ENCODE measurements at regions not wholly inside any gene's neighbourhood (a gene's known extent, or its start where the extent isn't known, plus 50 kb on each side); places are given as distances from the start of the nearest gene placed in this dataset.
"Not testable (repeated sequence)": the region's sequence is repeated elsewhere in the genome, so short reads cannot be mapped to it uniquely, and the experiment has no call there.

DNA sequence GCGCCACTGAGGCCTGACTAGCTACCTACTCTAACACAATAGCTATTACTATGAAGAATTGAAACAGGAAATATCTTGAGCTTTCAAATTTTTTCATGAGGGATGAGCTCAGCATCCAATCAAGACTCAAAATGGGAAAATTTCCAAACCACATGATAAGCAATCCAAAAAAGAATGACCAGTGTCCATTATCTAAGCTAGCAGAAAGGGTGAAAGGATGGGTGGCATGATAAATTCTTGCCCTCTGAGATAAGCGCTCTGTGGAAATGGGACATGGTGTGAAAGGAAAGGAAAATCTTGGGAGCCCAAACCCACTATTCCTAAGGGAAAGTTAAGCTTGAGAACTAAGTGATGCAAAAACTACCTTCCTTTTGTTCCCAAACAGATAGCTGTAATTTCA lies 170.2 kb upstream of the NREP start:
- intact Hi-C loops (cut with DNase I; ENCODE audit: low total_unique reads), result no loop called here

DNA sequence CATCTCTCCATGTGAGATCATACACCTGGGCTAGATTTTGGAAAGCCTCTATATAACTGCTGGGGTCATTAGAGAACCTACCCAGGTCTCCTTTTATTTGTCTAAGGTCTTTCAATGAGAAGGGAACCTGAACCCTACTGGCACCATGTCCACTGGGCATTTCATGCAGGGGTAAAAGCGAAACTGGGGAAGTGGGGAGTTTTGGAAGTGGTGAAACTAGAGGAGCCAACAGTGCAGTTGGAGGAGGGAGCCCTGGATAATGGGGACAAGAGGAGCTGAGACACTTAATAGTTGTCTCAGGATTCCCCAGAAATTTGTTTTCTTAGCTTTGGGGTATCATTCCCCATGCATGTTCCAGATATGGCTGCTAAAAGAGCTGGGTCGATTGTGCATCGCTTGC lies 169.0 kb upstream of the NREP start:
- Histone ChIP-seq H3K27ac (no peak overlapping the region), H3K4me3 (no peak overlapping the region), H3K36me3 (ENCODE audit: low read depth, missing control alignments) (no peaks in the 10 kb centered on the region), H3K27me3 (no peaks in the 10 kb centered on the region), H3K9me3 (no peaks in the 10 kb centered on the region), H3K4me1 (no peaks in the 10 kb centered on the region)
- DNase-seq, result no peak
- 91 to 95% methylated on average over 3 of the region's 3 CpGs for WGBS, 2 donors
- intact Hi-C loops (cut with DNase I; ENCODE audit: low total_unique reads), result no loop called here
- no peak for TF ChIP-seq POLR2A (IDR thresholded peaks at IDR 0.05)
- TF ChIP-seq, protein P1, sequence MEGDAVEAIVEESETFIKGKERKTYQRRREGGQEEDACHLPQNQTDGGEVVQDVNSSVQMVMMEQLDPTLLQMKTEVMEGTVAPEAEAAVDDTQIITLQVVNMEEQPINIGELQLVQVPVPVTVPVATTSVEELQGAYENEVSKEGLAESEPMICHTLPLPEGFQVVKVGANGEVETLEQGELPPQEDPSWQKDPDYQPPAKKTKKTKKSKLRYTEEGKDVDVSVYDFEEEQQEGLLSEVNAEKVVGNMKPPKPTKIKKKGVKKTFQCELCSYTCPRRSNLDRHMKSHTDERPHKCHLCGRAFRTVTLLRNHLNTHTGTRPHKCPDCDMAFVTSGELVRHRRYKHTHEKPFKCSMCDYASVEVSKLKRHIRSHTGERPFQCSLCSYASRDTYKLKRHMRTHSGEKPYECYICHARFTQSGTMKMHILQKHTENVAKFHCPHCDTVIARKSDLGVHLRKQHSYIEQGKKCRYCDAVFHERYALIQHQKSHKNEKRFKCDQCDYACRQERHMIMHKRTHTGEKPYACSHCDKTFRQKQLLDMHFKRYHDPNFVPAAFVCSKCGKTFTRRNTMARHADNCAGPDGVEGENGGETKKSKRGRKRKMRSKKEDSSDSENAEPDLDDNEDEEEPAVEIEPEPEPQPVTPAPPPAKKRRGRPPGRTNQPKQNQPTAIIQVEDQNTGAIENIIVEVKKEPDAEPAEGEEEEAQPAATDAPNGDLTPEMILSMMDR (IDR thresholded peaks at IDR 0.05), result no peak

More for the DNA sequence above, 170.2 kb upstream of the NREP start:
- H3K27me3 ChIP-seq, result no peaks in the 10 kb centered on the region
- H3K4me1 ChIP-seq, result no peaks in the 10 kb centered on the region
- H3K27ac ChIP-seq, result no peak overlapping the region
- TF ChIP-seq POLR2A (IDR thresholded peaks at IDR 0.05), result no peak
- TF ChIP-seq, protein P1 (IDR thresholded peaks at IDR 0.05), result no peak
- no peaks in the 10 kb centered on the region for H3K9me3 ChIP-seq
- DNase-seq, result no peak
- no peaks in the 10 kb centered on the region for H3K36me3 ChIP-seq (ENCODE audit: low read depth, missing control alignments)
- WGBS, 2 donors, result 94 to 95% methylated on average over 2 of the region's 2 CpGs
- no peak overlapping the region for H3K4me3 ChIP-seq

DNA sequence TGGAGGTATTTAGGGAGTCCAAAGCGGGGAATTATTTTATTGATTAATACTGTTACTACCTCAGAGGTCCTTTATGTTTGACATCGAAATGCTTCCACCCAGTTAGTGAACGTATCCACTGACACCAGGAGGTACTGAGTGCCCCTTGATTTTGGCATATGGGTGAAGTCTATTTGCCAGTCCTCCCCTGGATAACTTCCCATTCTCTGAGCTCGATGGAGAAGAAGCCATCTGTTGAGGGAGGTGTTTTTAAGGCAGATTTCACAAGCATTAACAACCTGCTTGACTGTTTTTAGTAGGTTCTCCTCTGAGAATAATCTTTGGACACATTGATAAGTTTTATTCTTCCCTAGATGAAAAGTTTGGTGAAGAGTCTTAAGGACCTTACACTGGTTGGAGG lies 165.3 kb upstream of the NREP start:
- H3K27me3 ChIP-seq, result no peaks in the 10 kb centered on the region
- H3K4me1 ChIP-seq, result no peaks in the 10 kb centered on the region
- no peak overlapping the region for H3K27ac ChIP-seq
- no peak overlapping the region for H3K4me3 ChIP-seq
- WGBS, 2 donors, result 89 to 94% methylated on average over 4 of the region's 4 CpGs
- DNase-seq, result no peak
- H3K9me3 ChIP-seq, result no peaks in the 10 kb centered on the region
- H3K36me3 ChIP-seq (ENCODE audit: low read depth, missing control alignments), result no peaks in the 10 kb centered on the region
- TF ChIP-seq, protein P1 (IDR thresholded peaks at IDR 0.05), result no peak
- no peak for TF ChIP-seq POLR2A (IDR thresholded peaks at IDR 0.05)
- intact Hi-C loops (cut with DNase I; ENCODE audit: low total_unique reads), result no loop called here

DNA sequence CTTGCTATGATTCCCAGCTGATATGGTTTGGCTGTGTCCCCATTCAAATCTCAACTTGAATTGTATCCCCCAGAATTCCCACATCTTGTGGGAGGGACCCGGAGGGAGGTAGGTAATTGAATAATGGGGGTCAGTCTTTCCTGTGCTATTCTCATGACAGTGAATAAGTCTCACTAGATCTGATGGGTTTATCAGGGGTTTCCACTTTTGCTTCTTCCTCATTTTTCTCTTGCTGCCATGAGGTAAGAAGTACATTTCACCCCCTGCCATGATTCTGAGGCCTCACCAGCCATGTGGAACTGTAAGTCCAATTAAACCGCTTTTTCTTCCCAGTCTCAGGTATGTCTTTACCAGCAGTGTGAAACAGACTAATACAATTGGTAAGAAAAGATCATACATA lies 164.7 kb upstream of the NREP start:
- H3K27me3 ChIP-seq; intact Hi-C loops (cut with DNase I; ENCODE audit: low total_unique reads); H3K27ac ChIP-seq; H3K9me3 ChIP-seq; DNase-seq; H3K4me3 ChIP-seq; H3K36me3 ChIP-seq (ENCODE audit: low read depth, missing control alignments); H3K4me1 ChIP-seq: not testable (repeated sequence)
- 96 to 100% methylated on average over 2 of the region's 2 CpGs for WGBS, 2 donors

DNA sequence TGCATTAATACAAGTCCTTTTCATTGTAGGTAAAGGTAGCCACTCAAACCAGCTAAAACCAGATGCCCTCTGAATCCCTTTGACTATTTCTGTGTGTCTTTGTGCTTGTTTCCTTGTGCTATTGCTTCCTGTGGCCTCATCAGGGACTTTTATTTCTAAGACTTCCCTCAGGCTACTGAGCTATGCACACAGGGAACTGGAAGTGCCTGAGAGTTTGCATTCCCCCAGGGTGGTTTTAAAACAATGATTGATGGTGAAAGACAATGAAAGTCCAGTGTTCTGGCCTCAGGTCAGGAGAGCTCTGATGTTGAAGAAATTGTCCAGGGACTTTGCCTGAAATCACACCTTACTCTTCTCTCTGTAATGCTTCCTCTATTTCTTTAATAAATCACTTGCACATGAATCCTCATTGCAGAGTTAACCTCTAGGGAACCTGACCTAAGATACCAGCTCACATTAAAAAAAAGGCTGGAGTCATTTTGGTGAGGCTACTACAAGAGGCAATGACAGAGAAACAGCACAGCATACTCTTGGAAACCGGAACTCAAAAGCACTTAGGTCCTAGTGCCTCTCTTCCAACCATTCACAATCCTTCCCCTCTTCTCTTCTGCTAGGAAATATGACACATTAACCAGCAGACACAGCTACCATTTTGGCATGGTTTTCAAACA lies 158.1 kb upstream of the NREP start:
- H3K36me3 ChIP-seq (ENCODE audit: low read depth, missing control alignments), result no peaks in the 10 kb centered on the region
- no peak for DNase-seq
- no peak overlapping the region for H3K4me3 ChIP-seq
- H3K4me1 ChIP-seq, result no peaks in the 10 kb centered on the region
- TF ChIP-seq, protein P1 (IDR thresholded peaks at IDR 0.05), result no peak
- no peak for TF ChIP-seq POLR2A (IDR thresholded peaks at IDR 0.05)
- no peaks in the 10 kb centered on the region for H3K9me3 ChIP-seq
- 63 to 64% methylated on average over 1 of the region's 1 CpG for WGBS, 2 donors
- H3K27ac ChIP-seq, result no peak overlapping the region
- H3K27me3 ChIP-seq, result no peaks in the 10 kb centered on the region
- intact Hi-C loops (cut with DNase I; ENCODE audit: low total_unique reads), result no loop called here
